GM10266 (cell line): ENCODE measurements at regions not wholly inside any gene's neighbourhood (a gene's known extent, or its start where the extent isn't known, plus 50 kb on each side); places are given as distances from the start of the nearest gene placed in this dataset.

ENCODE experiments used
- DNase-seq: peaks from one replicate; pipeline ENCODE4 v3.0.0; 2012; ENCODE audit errors: extremely low spot score
- TF ChIP-seq, protein P1 (sequence below): IDR thresholded peaks from 2 replicates; pipeline ENCODE4 v1.5.1; 2012; ENCODE audit warnings: mild to moderate bottlenecking, low read depth; ENCODE audit not compliant: control insufficient read depth, insufficient read depth; ENCODE audit errors: missing control alignments

GRCh38 chr9:14383294-14383693, 69.4 kb upstream of the NFIB start:
- TF ChIP-seq, protein P1, sequence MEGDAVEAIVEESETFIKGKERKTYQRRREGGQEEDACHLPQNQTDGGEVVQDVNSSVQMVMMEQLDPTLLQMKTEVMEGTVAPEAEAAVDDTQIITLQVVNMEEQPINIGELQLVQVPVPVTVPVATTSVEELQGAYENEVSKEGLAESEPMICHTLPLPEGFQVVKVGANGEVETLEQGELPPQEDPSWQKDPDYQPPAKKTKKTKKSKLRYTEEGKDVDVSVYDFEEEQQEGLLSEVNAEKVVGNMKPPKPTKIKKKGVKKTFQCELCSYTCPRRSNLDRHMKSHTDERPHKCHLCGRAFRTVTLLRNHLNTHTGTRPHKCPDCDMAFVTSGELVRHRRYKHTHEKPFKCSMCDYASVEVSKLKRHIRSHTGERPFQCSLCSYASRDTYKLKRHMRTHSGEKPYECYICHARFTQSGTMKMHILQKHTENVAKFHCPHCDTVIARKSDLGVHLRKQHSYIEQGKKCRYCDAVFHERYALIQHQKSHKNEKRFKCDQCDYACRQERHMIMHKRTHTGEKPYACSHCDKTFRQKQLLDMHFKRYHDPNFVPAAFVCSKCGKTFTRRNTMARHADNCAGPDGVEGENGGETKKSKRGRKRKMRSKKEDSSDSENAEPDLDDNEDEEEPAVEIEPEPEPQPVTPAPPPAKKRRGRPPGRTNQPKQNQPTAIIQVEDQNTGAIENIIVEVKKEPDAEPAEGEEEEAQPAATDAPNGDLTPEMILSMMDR, result no peak
- DNase-seq, result no peak

- DNase-seq, result no peak
- TF ChIP-seq, protein P1, result no peak
Observed at GRCh38 chr9:14380061-14380836, 66.3 kb upstream of the NFIB start.

DNA sequence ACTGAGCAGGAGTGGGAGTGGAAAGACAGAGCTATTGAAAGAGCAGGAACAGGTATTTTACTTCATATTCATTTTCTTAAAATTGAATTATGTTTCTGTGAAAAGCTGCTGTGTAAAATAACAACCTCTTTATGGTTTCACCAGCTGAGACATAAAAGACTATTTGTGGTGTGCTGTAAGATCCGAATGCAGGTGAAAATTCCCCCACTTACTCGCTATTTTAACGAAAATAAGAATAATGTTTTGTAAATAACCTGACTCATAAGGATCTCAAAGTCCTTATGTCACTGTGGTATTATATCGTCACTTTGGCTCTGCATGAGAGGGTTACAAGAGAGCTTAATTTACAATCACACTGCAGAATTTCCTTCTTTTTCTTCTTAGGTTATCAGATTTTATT, 65.3 kb upstream of the NFIB start:
- TF ChIP-seq, protein P1, result no peak
- no peak for DNase-seq

- TF ChIP-seq, protein P1, result no peak
- no peak for DNase-seq
Observed at GRCh38 chr9:14373706-14374105, 59.8 kb upstream of the NFIB start.

GRCh38 chr9:14373336-14373666, 59.4 kb upstream of the NFIB start:
- no peak for DNase-seq
- TF ChIP-seq, protein P1, result no peak

- no peak for DNase-seq
- TF ChIP-seq, protein P1, result no peak
Observed at GRCh38 chr9:14372437-14373335, 58.7 kb upstream of the NFIB start.

DNA sequence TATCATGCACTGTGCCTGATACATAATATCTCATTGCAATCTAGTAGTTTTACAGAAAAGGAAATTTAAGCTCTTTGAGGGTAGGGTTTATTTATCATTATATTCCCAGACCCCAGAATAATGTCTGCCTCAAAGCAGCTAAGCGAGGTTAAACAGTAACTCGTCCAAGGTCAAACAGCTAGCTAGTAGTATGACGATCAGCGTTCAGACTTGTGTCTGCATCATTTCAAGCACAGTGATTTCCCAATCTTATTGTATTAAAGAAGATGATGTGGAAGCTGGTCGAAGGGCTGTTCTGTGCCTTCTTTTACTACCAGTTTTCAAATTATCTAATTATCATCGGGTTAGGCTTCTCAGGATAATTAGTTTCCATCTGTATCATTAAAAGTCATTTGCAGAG, 55.1 kb upstream of the NFIB start:
- TF ChIP-seq, protein P1, result no peak
- DNase-seq, result no peak
